GM18909 (cell line): ENCODE measurements at regions not wholly inside any gene's neighbourhood (a gene's known extent, or its start where the extent isn't known, plus 50 kb on each side); places are given as distances from the start of the nearest gene placed in this dataset.
A peak's percentile ranks its signal among the peaks of the same experiment; 100 is the strongest.

Experiments used
- ATAC-seq: cut with Tn5 transposase; IDR thresholded peaks from one replicate; pipeline ENCODE4 v1.9.1; 2021; ENCODE audit warnings: mild to moderate bottlenecking; ENCODE audit not compliant: unreplicated experiment, poor library complexity

GRCh38 chr5:56598941-56599340, 216.4 kb upstream of the MAP3K1 start:
- no peak for ATAC-seq

GRCh38 chr5:56596155-56596554, 219.2 kb upstream of the MAP3K1 start:
- no peak for ATAC-seq

GRCh38 chr5:56595566-56595965, 219.8 kb upstream of the MAP3K1 start:
- ATAC-seq = no peak

GRCh38 chr5:56594792-56595191, 220.6 kb upstream of the MAP3K1 start:
- ATAC-seq = no peak

- no peak for ATAC-seq
These were observed 224.3 kb upstream of the MAP3K1 start for GRCh38 chr5:56591081-56591480.

- ATAC-seq = no peak
These were observed 225.9 kb upstream of the MAP3K1 start for GRCh38 chr5:56589481-56589860.

- peak; percentile 99 for ATAC-seq
These were observed 226.5 kb upstream of the MAP3K1 start for GRCh38 chr5:56588636-56589480.

- ATAC-seq = no peak
These were observed 227.2 kb upstream of the MAP3K1 start for GRCh38 chr5:56588131-56588487.

GRCh38 chr5:56587381-56588130, 227.8 kb upstream of the MAP3K1 start:
- ATAC-seq = no peak

GRCh38 chr5:56585999-56586691, 229.2 kb upstream of the MAP3K1 start:
- no peak for ATAC-seq

- ATAC-seq = no peak
These were observed 229.9 kb upstream of the MAP3K1 start for GRCh38 chr5:56585461-56585860.

GRCh38 chr5:56581426-56581825, 233.9 kb upstream of the MAP3K1 start:
- no peak for ATAC-seq

- ATAC-seq = no peak
These were observed 234.5 kb upstream of the MAP3K1 start for GRCh38 chr5:56580864-56581263.

GRCh38 chr5:56575821-56576220, 239.5 kb upstream of the MAP3K1 start:
- no peak for ATAC-seq

- no peak for ATAC-seq
These were observed 240.6 kb upstream of the MAP3K1 start for GRCh38 chr5:56574778-56575177.

GRCh38 chr5:56569566-56569965, 245.8 kb upstream of the MAP3K1 start:
- no peak for ATAC-seq

- no peak for ATAC-seq
These were observed 246.3 kb upstream of the MAP3K1 start for GRCh38 chr5:56569076-56569475.

- ATAC-seq = no peak
These were observed 248.1 kb upstream of the MAP3K1 start for GRCh38 chr5:56567278-56567677.

- ATAC-seq = no peak
These were observed 248.7 kb upstream of the MAP3K1 start for GRCh38 chr5:56566374-56567249.

GRCh38 chr5:56565644-56566043, 249.7 kb upstream of the MAP3K1 start:
- ATAC-seq = peak; percentile 80
